HG02885 (cell line): ENCODE measurements at regions not wholly inside any gene's neighbourhood (a gene's known extent, or its start where the extent isn't known, plus 50 kb on each side); places are given as distances from the start of the nearest gene placed in this dataset.

Source experiments
- ATAC-seq: cut with Tn5 transposase; IDR thresholded peaks from one replicate; pipeline ENCODE4 v1.9.1; 2021; ENCODE audit warnings: mild to moderate bottlenecking; ENCODE audit not compliant: unreplicated experiment, poor library complexity

GRCh38 chr16:6363896-6364607 is 968.6 kb upstream of the RBFOX1 start:
- no peak for ATAC-seq

DNA sequence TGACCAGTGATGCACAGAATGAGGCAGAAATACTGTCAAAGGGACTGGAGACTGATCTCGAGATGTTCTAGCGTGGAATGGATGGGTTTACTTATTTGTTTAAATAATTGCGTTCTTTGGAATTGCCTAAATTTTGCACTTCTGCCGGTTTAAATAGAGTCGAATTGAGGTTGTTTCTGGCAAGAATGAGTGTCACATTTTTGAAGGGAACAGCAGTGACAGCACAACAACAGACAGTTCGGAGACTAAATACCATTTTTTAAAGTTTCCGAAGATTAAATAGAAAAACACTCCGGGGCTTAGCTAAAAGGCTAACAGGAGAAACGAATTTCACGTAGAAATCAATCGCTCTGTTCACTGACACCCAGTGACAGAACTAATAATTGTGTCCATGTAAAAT is 969.2 kb upstream of the RBFOX1 start:
- ATAC-seq, result no peak

DNA sequence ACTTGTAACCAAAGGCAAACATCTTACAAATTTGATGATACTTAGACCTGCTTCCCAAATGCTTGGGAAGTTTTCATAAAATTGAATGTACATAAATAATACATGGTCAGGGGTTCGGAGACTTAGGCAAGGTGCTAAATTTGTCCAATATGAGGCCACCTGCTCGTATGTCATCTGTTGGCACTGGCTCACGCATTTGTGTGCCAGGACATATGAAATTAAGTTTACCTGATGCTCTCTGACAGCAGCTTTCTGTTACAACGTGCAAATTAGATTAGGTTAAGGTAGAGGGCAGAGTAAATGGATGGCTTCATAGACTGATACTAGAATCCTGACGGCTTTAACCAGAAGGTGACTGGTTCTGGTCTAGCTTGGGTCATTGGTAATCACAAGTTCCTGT is 970.3 kb upstream of the RBFOX1 start:
- ATAC-seq, result no peak

DNA sequence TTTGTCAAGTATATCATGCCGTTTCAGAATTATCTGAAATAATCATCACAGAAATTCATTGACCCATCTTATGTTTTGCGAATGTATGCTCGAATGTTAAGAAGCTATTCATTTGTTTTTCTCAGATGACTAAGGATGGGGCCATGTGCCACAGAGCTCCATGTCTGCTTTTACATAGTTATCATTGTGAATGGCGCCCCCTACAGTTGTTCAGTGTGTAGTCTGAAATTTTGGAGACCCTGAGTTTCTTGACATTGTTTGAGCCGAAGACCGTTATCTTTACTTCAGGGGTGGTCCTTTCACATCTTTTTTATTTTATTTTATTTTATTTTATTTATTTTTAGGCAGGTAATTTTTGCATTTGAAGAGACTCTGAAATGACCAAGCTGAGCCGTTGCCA is 972.0 kb upstream of the RBFOX1 start:
- no peak for ATAC-seq

- no peak for ATAC-seq
These were observed 975.7 kb upstream of the RBFOX1 start for GRCh38 chr16:6356911-6357310.

DNA sequence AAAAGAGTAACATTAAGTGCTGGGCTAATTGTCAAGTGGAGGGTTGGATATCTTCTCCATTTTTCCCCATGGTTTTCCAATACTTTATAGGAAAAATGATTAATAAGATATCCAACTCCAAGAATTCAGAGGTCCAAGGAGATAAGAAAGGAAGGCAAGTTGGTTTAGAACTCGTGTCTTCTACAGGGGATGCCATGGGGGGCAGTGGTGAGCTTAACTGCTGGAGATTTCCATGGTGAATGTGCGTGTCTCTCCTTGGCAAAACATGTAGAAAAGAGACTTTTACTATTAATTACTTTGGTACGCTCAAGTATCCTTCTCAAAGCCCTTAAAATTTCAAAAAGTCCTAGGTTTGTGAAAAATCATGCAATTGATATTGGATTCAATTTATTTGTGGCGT is 982.9 kb upstream of the RBFOX1 start:
- ATAC-seq, result no peak

DNA sequence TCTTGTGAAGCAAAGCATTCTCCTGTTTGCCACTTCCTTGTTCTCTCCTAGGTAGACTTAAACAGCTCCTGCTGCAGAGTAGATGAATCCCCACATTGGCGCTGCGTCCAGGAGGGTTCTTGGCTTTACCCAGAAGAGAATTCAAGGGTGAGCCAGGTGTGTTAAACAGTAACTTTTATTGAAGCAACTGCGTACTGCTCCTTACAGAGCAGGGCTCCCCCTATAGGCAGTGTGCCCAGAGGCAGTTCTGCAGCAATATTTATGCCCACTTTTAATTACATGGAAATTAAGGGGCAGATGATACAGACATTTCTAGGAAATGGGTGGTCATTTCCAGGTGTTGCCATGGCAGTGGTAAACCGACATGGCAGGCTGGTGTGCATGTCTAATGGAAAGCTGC is 987.6 kb upstream of the RBFOX1 start:
- ATAC-seq, result no peak

GRCh38 chr16:6343157-6343556 is 989.5 kb upstream of the RBFOX1 start:
- ATAC-seq, result no peak

DNA sequence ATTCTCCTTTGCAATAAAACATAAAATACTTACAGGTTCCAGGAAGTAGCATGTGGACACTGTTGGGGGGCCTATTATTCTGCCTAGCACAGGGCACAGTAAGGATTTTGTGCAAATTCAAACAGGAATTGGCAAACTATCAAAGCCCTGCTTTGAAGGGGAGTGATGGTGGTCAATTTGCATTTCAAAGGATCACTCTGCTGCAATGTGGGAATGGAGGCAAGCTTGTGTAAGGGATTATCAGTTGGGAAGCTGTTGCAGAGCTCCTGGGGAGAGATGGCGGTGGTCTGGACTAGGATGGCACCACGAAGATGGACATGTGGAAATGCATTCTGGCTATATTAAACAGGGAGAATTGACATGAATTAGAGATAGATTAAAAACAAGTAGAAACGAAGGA is 990.7 kb upstream of the RBFOX1 start:
- no peak for ATAC-seq

DNA sequence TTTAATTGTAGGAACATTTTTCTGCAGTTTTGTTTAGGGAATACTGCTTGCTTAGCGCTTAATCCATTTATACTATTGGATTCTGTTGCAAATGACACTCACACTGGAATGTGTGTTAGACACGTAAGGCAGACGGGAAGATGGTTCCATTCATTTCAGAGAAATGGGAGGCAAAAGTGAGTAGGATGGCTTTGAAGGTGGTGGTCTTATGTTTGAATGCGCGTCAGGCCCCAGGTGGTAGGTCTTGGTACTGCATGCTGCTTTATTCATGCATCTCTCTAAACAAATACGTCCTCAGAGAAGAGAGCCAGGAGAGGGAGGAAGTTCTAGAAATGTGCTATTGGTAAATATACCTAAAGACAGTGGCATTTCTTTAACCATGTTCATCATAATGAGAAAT is 997.6 kb upstream of the RBFOX1 start:
- ATAC-seq, result no peak

DNA sequence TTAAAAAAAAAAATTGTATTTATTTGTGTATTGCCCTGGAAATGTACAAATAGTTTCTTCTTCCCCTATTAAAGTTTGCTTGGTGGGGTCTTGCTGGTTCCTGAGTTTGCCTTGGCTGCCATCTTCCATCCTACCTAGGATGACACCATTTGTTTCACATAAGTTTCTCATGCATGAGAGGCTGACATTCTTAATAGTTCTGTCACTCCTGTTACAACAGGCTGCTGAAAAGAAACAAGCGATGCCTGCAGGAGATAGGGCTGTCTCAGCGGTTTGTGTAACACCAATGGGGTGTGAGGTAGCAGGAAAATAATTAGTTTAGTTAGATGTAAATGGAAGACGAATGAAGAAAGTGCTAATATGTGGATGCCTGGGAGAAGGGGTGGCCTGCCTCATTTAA is 1000.9 kb upstream of the RBFOX1 start:
- ATAC-seq, result no peak

DNA sequence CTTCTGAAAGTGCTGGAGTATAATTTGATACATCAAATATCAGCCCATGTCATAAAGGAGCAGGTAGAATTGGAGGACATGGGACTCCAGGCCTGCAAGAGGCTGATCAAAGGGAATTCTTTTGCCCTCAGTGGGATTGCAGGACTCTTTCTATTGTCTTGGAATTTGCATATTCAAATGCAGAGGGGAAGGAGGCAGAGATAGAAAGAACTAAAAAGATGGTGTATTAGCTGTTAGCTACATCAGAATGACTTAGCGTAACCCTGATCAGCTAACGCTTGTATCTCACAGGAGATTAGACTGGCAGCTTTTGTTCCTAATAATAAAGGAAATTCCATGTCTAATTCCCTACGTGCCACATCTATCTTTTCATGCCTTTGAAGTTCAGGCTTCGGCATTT is 1014.7 kb upstream of the RBFOX1 start:
- ATAC-seq, result no peak

DNA sequence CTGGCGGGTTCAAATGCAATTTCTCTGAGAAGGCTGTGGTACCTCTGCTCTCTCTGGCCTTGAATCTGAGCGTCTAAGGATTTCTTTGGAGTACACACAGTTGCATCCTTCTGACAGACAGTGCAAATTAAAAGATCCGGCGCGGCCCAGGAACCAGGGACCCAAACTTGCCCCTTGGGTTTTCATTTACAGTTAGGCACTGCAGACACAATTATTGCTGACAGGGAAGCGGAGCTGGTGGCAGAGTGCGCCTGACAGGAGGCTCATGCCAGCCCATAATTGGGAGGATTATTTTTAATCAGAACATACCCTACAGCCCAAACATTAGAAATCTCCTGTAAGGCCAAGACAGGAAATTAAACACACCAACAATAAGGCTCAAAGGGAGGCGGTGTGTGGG is 1023.4 kb upstream of the RBFOX1 start:
- ATAC-seq, result no peak

GRCh38 chr16:6308176-6308575 is 1024.5 kb upstream of the RBFOX1 start:
- ATAC-seq, result no peak

- no peak for ATAC-seq
These were observed 1032.1 kb upstream of the RBFOX1 start for GRCh38 chr16:6300523-6300922.

DNA sequence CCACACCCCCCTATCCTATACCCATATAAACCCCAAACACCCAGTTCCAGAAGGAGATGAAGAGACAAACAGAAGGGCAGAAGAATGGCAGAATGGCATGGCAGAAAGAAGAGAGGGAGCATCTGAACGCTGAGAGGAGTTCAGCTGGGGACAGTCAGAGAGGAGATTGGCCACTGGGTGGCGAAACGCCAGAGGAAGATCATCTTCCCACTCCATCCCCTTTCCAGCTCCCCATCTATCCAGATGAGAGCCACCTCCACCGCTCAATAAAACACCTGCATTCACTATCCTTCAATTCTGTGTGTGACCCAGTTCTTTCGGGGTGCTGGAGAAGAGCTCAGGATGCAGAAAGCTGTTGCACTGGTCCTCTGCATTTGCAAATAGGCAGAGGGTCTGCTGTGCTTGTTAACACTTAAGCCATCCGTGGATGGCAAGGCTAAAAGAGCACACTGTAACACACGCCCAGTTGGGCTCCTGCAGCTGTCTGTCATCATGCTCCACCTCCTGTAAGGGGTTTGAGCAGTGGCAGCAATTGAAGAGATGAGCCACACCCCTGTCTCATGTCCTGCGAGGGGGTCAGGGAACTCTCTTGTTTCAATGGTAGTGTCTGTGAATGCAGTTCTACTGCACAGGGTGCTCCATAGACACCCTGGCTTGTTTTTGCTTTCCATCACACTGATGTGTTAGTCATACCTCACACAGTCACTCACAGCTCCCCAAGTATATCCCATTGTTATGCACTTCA is 1034.8 kb upstream of the RBFOX1 start:
- no peak for ATAC-seq

DNA sequence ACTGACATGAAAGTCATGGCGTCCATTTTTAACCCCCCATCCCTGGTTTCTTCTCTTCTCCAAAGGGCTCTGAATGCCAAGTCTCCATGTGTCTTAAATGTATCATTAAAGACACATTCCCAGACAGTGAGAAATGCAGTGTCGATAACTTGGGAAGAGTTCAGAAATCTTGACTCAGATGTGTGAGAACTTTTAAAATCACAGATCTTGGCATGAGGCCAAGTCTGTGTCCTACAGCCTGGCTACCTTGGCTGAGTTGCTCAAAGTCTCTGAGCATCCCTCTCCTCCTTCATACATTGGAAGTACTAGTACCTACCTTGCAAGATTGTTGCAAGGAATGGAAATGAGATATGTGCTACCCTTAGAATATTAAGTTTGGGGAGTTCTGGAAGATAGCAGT is 1046.5 kb upstream of the RBFOX1 start:
- ATAC-seq, result no peak

GRCh38 chr16:6284731-6285130 is 1047.9 kb upstream of the RBFOX1 start:
- no peak for ATAC-seq

GRCh38 chr16:6281994-6282393 is 1050.7 kb upstream of the RBFOX1 start:
- ATAC-seq, result no peak

- no peak for ATAC-seq
These were observed 1051.4 kb upstream of the RBFOX1 start for GRCh38 chr16:6281274-6281673.

- no peak for ATAC-seq
These were observed 1052.6 kb upstream of the RBFOX1 start for GRCh38 chr16:6280055-6280454.

- no peak for ATAC-seq
These were observed 1053.4 kb upstream of the RBFOX1 start for GRCh38 chr16:6279286-6279685.
